Fibroblast of skin of right quadriceps (primary cell): ENCODE measurements at regions not wholly inside any gene's neighbourhood (a gene's known extent, or its start where the extent isn't known, plus 50 kb on each side); places are given as distances from the start of the nearest gene placed in this dataset.

Experiments used
- DNase-seq: peaks from one replicate; pipeline ENCODE4 v3.0.0-alpha.2; 2013

- peak; percentile 76 for DNase-seq
Measured at GRCh38 chr22:46054091-46055073, 77.4 kb upstream of the WNT7B start.

GRCh38 chr22:46055181-46055875 is 78.4 kb upstream of the WNT7B start:
- no peak for DNase-seq

GRCh38 chr22:46055911-46056545 is 79.1 kb upstream of the WNT7B start:
- DNase-seq = no peak

GRCh38 chr22:46056546-46057245 is 79.7 kb upstream of the WNT7B start:
- no peak for DNase-seq

- no peak for DNase-seq
Measured at GRCh38 chr22:46057246-46058090, 80.5 kb upstream of the WNT7B start.

- peak; percentile 44 for DNase-seq
Measured at GRCh38 chr22:46058091-46058420, 81.1 kb upstream of the WNT7B start.

GRCh38 chr22:46058591-46059519 is 81.9 kb upstream of the WNT7B start:
- DNase-seq = no peak

- no peak for DNase-seq
Measured at GRCh38 chr22:46060292-46061123, 83.5 kb upstream of the WNT7B start.

- no peak for DNase-seq
Measured at GRCh38 chr22:46061124-46061500, 84.2 kb upstream of the WNT7B start.

GRCh38 chr22:46061501-46062231 is 84.7 kb upstream of the WNT7B start:
- no peak for DNase-seq

- DNase-seq = no peak
Measured at GRCh38 chr22:46062232-46062615, 85.3 kb upstream of the WNT7B start.

GRCh38 chr22:46062971-46063631 is 86.1 kb upstream of the WNT7B start:
- DNase-seq = no peak

GRCh38 chr22:46063846-46064227 is 86.5 kb upstream of the PPARA start:
- no peak for DNase-seq

GRCh38 chr22:46064228-46064965 is 85.9 kb upstream of the PPARA start:
- no peak for DNase-seq

- no peak for DNase-seq
Measured at GRCh38 chr22:46064966-46065666, 85.2 kb upstream of the PPARA start.

- no peak for DNase-seq
Measured at GRCh38 chr22:46065691-46066454, 84.5 kb upstream of the PPARA start.

- no peak for DNase-seq
Measured at GRCh38 chr22:46066691-46067090, 83.6 kb upstream of the PPARA start.
